ENCODE measurements at regions not wholly inside any gene's neighbourhood (a gene's known extent, or its start where the extent isn't known, plus 50 kb on each side); places are given as distances from the start of the nearest gene placed in this dataset.
"Not testable (repeated sequence)": the region's sequence is repeated elsewhere in the genome, so short reads cannot be mapped to it uniquely, and the experiment has no call there.

DNA sequence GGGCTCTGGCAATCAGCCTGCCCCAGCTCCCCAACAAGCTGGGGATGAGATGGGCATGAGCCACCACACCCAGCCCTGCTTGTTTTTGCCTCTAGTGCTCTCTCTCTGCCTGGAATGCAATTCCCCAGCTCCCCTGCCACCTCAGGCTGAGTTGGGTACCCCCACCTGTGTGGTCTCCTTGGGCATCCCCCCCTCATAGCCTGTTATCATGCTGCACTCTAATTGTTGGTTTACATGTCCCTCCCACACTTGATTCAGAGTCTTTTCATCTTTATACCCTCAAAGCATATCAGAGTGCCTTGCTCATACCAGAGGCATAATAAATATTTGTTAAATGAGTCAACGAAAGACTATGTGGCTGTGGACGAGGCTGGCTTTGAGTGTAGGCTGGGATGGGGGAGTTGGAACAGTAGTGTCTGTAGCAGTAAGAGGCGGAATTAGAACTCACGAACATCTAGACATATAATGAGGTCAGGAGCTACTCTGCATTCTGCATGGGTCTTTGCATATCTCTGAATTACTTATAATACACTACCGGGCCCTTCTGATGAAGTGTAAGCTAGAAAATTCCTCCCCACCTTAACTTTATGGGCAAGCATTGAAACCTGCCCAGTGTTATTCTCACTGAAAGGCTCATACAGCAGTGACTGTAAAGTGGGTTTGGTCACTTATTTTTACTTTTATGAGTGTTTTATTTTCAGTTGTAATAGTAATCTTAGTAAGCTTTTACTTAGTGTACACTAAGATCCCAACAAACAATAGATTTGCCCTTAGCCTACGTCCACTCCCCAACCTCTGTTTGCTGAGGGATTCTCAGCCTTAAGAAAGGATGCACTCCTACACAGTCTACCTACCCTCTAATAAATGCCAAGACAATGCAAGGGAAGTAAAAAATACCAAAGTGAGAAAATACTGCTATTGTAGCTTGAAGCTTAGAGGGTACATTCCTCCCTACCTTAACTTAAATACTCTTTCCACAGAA, 58.7 kb downstream of the EDN1 start:
- peak; percentile 87 for DNase-seq

DNA sequence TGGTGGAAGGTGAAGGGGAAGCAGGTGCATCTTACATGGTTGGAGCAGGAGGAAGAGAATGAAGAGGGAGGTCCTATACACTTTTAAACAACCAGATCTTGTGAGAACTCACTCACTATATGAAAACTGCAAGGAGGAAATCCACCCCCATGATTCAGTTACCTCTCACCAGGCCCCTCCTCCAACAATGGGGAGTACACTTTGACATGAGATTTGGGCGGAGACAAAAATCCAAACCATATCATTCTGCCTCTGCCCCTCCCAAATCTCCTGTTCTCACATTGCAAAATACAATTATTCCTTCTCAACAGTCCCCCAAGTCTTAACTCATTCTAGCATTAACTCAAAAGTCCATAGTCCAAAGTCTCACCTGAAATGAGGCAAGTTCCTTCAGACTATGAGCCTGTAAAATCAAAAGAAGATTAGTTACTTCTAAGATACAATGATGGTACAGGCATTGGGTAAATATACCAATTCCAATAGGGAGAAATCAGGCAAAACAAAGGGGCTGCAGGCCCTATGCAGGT, 60.5 kb downstream of the EDN1 start:
- no peak for DNase-seq

DNA sequence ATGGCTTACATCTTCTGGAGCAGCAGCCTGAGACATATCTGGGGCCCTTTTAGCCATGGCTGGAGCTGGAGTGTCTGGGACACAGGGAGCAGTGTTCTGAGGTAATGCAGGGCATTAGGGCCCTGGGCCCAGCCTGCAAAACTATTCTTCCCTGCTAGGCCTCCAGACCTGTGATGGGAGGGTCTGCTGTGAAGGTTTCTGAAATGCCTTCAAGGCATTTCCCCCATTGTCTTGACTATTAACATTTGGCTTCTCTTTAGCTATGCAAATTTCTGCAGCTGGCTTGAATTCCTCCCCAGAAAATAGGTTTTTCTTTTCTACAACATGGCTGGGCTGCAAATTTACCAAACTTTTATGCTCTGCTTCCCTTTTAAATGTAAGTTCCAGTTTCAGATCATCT, 61.5 kb downstream of the EDN1 start:
- no peak for DNase-seq

DNA sequence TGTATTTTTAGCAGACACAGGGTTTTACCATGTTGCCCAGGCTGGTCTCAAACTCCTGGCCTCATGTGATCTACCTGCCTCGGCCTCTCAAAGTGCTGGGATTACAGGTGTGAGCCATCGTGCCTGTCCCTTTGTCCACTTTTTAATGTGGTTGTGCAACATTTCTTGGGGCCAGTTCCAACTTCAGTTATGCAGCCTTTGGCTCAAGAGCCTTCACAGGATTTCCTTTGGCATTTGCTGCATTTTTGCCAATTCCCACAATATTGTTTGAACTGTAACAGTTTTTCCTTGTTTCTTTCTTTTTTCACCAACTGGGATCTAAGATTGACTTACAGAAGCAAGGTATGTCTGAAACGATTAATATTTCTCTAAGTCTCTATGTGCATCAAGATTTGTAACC, 63.6 kb downstream of the EDN1 start:
- DNase-seq = no peak

DNA sequence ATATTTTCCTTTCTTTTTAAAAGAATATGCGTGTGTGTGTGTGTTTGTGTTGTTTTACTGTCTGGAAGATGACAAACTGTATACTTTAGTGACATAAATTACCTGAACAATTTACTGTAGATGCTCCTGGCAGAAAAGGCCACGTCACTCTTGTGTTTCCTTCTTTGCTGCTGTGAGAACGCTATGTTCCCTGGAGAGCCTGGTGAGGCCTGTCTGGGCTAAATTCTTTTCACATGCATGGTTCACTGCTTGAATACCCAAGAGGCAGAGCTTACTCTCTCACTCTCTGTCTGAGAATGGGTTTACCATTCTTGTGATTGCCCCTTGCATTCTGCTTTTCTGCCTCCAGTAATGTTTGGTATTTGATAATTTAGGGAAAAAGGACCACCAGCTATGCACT, 64.3 kb downstream of the EDN1 start:
- DNase-seq = no peak

DNA sequence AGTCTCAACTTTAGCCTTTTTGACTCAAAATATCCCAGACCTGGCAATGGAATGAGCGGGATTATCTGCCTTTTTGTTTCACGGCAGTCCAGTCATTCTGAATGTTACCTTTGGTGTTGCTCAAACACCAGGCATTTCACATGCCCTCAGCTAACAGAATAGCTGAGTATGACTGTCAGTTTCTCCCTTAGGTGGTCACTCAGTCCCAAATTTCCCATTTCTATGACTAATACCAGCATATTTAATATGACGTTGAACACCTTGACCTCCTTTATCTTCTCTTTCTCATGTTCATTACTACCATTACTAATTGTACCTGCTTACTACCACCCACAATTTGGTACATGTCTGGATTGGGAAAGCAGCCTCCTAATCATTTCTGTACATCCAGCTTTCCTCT, 65.2 kb downstream of the EDN1 start:
- no peak for DNase-seq

DNA sequence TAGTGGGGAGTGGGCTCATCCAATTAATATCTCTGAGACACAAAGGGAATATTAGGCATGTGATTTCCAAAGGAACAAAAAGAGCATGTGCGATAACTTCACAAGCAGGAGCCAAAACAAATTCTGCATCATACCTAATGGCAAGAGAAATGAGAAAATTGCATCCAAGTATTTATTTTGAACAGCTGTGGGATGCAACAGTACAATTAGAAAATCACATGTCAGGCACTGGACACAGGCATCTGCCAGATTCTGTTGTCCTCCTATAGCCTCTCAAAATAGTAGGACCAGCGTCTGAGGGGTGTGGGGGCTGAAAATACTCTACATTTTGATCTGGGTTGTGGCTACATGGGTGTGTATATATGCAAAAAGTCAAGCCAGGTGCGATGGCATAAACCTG, 66.3 kb downstream of the EDN1 start:
- DNase-seq = no peak

DNA sequence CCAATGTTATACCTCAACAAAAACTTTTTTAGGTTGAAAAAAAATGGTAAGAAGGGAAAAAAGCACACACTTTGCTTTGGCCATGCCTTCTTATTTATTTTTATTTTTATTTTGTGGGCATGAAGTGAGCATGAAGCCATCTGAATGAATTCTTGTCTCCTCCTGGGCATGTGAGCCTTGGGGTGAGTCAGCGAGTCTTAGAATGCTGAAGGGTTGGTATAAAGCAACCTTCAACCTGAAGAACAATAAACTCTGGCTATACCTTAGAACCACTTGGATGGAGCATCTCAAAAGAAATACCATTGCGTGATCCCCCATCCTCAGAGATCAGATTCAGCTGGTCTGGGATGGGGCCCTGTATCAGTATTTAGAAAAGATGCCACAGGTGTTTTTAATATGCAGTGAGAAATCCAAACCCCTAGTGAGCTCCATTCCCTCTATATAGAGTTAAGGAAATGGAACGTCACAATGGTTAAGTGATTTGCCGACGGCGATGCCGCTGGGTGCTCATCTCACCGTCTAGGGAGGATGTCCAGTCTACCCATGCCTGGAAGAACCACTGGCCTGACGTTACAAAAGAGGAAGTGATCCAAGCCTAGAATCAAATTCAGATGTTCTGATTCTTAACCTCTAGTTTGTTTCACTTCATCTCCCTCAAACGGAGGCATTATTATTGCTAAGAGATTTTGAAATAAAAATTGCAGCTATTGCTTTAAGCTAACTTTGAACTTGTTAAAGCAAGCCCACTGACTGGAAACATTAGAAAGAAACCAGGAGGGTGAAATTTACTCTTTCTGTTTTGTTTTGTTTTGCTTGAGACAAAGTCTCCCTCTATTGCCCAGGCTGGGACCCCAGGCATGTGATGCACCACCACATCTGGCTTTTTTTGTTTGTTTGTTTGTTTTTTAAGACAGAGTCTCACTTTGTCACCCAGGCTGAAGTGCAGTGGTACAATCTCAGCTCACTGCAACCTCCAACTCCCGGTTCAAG, 67.1 kb downstream of the EDN1 start:
- no peak for DNase-seq

DNA sequence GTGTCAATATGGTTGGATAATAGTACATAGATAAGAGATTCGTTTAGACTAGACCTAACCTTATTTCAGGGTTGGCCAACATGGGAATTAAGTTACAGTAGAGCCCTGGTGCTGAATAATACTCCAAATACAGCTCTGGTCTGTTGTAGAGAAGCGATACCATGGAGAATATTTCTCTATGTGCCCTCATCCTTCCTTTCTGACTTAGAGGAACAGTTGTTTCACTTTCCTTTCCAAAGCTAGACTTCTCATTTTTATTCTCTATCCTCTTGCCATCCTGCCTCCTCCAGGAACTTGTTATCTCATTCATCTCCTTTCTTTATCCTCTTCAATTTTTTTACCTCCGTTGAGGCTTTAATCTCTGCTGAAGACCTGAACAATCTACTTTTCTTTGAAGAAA, 68.9 kb downstream of the EDN1 start:
- no peak for DNase-seq

DNA sequence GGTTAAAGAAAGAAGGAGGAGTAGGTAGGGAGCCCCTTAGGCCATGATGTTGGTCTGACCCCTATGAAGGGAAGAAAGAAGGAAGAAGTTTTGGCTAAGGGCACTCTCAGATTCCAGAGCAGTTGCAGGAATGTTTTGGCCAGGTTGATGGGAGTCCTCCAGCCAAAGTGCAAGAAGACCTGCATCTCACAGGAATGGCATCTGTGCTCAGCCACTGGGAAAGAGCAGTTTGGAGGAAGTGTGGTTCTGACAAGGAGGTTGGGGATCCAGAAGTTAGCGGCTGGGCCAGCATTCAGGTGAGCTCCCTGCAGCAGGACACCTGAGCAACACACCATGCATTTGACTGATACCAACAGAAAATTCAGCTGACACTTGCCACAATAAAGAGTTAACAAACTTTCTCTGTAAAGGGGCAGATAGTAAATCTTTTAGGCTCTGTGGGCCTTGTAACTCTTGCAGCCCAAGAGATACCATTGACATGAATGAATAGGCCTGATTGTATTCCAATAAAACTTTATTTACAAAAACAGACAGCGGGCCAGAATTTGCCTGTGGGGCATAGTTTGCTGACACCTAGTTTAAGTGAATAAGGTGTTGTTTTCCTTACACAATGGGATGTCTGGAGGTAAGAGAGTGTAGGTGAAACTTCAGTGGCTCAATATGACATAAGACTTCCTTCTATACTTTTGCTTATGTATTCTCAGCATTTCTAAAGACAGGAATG, 71.0 kb downstream of the EDN1 start:
- DNase-seq = peak; percentile 28

DNA sequence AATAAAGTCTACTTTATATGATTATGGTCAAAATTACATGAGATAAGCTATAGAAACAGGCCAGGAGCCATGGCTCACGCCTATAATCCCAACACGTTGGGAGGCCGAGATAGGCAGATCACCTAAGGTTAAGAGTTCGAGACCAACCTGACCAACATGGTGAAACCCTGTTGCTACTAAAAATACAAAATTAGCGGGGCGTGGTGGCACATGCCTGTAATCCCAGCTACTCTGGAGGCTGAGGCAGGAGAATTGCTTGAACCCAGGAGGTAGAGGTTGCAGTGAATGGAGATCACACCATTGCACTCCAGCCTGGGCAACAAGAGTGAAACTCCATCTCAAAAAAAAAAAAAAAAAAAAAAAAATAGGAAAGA, 73.1 kb downstream of the EDN1 start:
- not testable (repeated sequence) for DNase-seq

DNA sequence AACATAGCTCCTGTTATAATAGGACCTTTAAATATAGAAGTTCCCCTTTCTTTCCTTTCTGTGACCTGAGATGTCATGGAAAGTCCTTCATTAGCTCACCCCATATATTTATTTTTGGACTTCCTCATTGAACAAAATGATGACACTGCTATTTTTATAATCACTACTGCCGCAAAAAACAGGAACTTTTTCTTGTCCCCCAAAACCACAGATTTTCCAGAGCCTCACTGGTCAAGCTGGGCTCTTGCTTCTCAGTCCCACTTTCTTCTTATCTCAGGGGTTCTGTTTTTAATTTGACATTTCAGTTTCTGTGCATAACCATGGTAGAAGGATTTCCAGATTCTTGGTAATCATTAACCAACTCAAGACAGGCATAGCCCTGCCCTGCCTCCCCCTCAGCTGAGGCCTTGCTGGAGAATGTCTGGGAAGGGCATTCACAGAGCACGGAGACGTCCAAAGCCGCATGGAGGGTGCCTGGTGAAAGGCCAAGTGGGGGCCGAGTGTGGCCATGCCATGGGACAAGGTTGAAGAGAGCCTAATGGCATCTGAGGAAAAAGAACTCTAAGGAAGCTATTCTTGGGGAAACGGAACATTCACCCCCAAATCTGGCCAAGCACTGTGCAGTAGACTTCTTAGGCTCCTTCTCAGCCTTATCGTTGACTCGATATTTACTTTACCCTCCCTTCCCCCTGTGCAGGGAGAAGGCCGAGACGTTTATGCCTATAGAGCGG, 73.7 kb downstream of the EDN1 start:
- DNase-seq = peak; percentile 86

DNA sequence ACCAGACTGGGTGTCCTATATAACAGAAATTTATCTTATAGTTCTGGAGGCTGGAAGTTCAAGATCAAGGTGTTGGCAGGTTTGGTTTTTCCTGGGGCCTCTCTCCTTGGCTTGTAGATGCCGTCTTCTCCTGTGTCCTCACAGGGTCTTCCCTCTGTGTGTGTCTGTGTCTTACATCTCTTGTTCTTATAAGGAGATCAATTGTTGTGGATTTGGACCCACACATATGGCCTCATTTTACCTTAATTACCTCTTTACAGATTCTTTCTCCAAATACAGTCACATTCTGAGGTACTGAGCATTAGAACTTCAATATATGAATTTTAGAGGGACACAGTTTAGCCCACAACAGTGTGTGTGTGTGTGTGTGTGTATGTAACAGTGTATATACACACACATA, 74.5 kb downstream of the EDN1 start:
- DNase-seq = no peak

DNA sequence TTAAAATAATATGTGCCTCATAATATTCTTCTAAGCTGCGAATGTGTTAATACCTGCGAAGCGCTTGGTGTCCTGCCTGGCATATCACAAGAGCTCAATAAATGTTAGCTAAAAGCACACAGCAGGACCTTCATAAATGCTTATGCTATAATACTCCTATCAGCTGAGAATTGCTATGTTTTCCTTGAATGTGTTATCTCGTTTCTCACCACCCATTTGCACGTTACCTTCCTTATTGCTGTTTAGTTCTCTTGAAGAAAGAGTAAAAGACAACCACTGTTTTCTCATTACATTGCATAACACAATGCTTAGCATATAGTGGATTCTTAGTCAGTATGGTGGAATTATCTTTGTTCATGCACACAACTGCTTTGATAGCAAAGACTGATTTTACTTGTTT, 76.6 kb downstream of the EDN1 start:
- no peak for DNase-seq

DNA sequence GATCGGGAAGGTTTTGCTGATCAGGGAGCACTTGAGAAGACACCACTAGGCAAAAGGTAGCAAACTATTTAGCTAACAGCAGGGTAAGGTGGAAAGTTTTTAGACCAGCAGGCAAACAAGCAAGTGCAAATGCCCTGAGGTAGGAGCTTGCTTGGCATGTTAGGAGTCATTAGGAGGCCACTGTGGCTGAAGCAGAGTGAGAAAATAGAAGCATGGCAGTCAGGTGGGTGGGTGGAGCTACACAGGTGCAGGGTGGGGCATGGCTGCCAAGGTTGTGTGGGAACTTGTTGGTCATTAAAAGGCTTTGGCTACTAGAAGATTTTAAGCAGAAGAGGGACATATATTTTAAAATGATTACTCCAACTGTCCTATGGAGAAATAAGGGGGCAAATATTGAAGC, 77.3 kb downstream of the EDN1 start:
- no peak for DNase-seq

DNA sequence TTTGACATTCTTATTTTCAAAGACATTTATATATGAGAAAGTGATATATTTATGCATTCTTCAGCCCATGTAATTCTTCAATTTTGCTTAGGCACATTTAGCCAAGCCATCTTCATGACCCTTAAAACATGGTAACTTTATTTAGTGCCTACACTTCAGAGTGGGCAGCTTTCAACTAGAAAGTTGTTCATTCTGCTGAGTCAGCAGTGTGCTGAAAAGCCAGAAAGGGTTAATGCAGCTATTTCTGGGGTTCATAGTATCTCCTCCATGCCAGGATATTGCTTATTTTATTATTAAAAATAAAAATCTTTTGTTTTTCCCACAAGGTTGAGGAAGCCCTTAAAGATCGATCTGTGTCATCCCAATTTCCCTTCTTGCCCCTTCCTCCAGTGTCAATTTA, 79.2 kb downstream of the EDN1 start:
- DNase-seq = no peak

DNA sequence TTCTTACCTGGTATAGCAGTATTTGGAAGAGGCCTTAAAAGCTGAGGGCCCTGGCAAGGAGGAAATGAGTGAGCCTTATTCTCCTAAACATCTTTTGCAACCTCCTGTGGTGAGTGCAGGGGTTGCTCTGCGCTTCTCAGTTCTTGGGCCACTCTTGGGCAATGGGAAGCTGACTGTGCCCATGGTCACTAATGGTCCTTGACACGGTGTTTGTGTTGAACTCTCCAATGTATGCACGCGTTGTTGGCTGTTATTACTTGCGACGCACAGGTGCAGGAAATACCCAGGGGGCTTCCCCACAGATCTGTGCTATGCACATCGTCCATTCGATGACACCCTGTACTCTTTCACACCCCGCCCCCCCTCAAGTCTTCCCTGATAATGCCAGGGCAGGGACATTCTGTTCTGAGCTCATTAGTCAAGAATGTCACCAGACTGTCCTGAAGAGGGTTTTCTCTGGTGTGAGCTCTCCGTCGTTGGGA, 79.7 kb downstream of the EDN1 start:
- DNase-seq = peak; percentile 10

DNA sequence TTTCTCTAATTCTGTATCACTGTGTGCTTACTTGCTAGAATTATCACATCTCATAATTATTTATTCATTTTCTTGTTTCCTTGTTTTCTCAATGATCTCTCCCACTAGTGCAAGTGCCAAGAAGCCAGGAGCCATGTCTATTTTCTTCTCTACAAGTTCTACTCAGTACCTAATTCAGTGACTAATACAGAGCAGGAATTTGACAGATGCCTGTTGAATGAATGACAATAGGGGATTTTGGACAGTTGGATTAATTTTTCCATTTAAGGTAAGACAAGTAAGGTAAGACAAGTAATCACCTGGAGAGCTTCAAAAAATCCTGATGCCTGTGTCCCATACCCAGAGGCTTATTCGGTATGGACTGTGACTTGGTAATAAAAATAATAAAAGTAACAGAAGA, 81.0 kb downstream of the EDN1 start:
- peak; percentile 12 for DNase-seq

DNA sequence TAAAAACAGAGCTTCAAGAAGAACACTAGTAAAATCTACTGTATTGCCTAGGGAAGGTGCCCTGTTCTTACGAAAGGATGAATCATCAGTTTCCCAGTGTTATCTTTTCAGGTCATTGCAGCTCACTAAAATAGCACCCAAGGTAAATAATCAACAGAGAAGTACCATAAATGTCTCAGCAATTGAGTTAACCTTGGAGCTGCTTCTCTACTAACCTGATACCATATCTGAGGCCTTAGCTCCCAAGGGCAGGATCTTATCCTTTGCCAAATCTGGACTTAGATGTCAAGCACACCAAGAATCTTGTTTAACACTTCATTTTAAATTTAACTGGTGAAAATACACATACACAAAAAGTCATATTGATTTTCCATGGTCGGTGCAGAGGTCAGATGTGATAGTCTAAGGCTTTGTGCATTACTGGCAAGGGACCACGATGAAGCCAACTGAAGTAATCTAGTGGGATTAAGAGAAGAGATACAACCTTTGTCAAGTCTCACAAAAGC, 81.5 kb downstream of the EDN1 start:
- peak; percentile 73 for DNase-seq

DNA sequence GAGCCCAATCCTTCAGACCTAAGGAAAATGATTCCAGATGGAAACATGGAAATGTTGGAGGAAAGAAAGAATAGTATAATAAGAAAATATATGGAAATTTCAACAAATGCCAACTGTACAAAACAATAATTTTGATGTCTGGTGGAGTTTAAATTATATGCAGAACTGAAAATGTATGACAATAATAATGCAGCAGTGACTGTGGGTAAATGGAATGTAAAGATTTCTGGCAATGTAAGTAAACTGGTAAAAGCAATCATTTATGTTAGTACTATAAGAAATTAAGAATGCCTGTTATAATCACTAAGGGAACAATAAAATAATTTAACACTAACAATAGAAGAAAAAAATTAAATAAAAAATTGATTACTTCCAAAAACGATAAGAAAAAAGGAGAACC, 89.0 kb downstream of the EDN1 start:
- no peak for DNase-seq

DNA sequence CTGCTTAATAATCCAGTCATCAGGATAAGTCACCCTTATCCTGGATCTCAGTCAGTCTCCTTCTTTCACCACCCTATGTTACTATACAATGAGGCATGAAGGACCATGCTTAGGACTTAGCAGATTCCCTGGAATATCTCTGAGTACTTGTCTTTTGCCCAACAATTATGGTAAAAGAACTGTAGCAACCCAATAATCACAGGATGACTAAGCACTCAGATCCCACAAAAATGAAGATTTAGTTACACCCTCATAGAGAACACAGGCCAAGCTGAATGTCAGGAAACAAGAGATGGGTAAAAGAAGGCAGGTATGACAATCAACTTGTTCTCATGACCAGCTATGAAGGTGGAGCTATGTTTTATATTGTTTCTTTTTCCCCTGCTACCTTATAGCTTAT, 91.4 kb downstream of the EDN1 start:
- DNase-seq = no peak

DNA sequence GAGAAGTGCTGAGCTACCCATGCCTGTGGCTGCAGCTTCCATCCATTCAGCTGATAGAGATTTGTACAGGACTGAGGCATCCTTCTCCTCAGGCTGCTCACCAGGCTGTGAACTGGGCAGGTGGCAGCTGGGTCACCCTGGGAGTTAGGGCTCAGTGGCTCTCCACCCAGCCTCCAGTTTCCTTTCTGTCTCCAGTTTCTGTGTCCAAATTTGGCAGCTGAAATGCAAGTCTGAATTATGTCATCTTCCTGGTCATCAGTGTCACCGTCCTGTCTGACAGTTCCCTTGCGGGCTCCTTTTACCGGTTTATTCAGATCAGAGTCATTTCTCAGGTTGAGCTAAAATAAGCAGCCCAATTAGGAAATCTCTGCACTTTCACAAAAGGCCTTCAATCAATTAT, 93.3 kb downstream of the EDN1 start:
- DNase-seq = no peak

Measured in DMS53 (cell line).